ENCODE measurements at regions not wholly inside any gene's neighbourhood (a gene's known extent, or its start where the extent isn't known, plus 50 kb on each side); places are given as distances from the start of the nearest gene placed in this dataset.

- POLR2A ChIA-PET = no interaction called here
- BruUV-seq (replicated peaks) = no TSS peak
- TF ChIP-seq TCF7L2 (IDR thresholded peaks at IDR 0.05; ENCODE audit: low read depth, low read length) (no peak), E2F5 (CRISPR knock-in tag; IDR thresholded peaks at IDR 0.05) (no peak), RBM22 (IDR thresholded peaks at IDR 0.05; ENCODE audit: low read depth, low read length, poor library complexity, severe bottlenecking) (no peak), E2F8 (IDR thresholded peaks at IDR 0.05; ENCODE audit: low read depth, partially characterized antibody) (no peak), E4F1 (CRISPR knock-in tag; IDR thresholded peaks at IDR 0.05; ENCODE audit: borderline replicate concordance) (no peak), ZBTB34 (CRISPR knock-in tag; IDR thresholded peaks at IDR 0.05) (no peak), DACH1 (IDR thresholded peaks at IDR 0.05; ENCODE audit: partially characterized antibody) (no peak), ZNF79 (CRISPR knock-in tag; IDR thresholded peaks at IDR 0.05; ENCODE audit: low read depth) (no peak), RNF2 (IDR thresholded peaks at IDR 0.05) (no peak), ZBTB11 (CRISPR knock-in tag; IDR thresholded peaks at IDR 0.05) (no peak), ZNF77 (CRISPR knock-in tag; IDR thresholded peaks at IDR 0.05) (no peak)
Measured at GRCh38 chr13:106917024-106917571, 349.2 kb upstream of the ARGLU1 start.

More at GRCh38 chr13:106917024-106917571, 349.2 kb upstream of the ARGLU1 start:
- no peak for DNase-seq (ENCODE audit: extremely low read depth in 1 of 4, low spot score in 3 of 4)
- Histone ChIP-seq H3K27me3 (ENCODE audit: control insufficient read depth in 2 of 2, insufficient read depth in 2 of 2, low read length in 2 of 2) (no peaks in the 10 kb centered on the region), H3K4me3 (no peak overlapping the region), H2AFZ (ENCODE audit: low read depth, low read length) (no peak overlapping the region), H3K79me2 (ENCODE audit: control insufficient read depth, insufficient read depth, low read length) (no peaks in the 10 kb centered on the region), H3K27ac (ENCODE audit: extremely low read depth, low read depth, low read length) (no peak overlapping the region), H3K4me2 (ENCODE audit: insufficient read depth, low read length) (no peak overlapping the region), H4K20me1 (replicated peaks; ENCODE audit: control insufficient read depth, insufficient read depth, low read length) (no peaks in the 10 kb centered on the region), H3K9ac (ENCODE audit: insufficient read depth in 1 of 2, low read depth in 2 of 2, low read length in 2 of 2) (no peak overlapping the region), H3K36me3 (ENCODE audit: control insufficient read depth, insufficient read depth, low read length) (no peaks in the 10 kb centered on the region), H3K4me1 (replicated peaks in 1 of 2; ENCODE audit: control insufficient read depth in 2 of 2, insufficient read depth in 2 of 2, low read length in 2 of 2) (peaks cover 0 to 5% of the 10 kb centered on the region in 2 experiments; a peak in 1 of 5 replicates), H3K9me1 (ENCODE audit: control insufficient read depth, insufficient read depth, low read length) (no peaks in the 10 kb centered on the region), H3K9me3 (replicated peaks; ENCODE audit: control insufficient read depth, insufficient read depth, low read depth, low read length) (no peaks in the 10 kb centered on the region)
- intact Hi-C loops (cut with micrococcal nuclease) (no loop called here), in situ Hi-C loops (cut with MboI) (no loop called here)
- CTCF ChIA-PET (ENCODE audit: low intra/inter-chr PET ratio) = no interaction called here
- ATAC-seq = no peak
- WGBS (ENCODE audit: insufficient coverage, low coverage, missing lambda C conversion rate) = 21% methylated on average over 16 of the region's 33 CpGs
- no peak for FAIRE-seq

Data from K562 (cell line).